GM23248 (cell line): ENCODE measurements at regions not wholly inside any gene's neighbourhood (a gene's known extent, or its start where the extent isn't known, plus 50 kb on each side); places are given as distances from the start of the nearest gene placed in this dataset.
"Not testable (repeated sequence)": the region's sequence is repeated elsewhere in the genome, so short reads cannot be mapped to it uniquely, and the experiment has no call there.

Source experiments
- DNase-seq: peaks from one replicate; pipeline ENCODE4 v3.0.0-alpha.2; 2015
- H2AFZ ChIP-seq: fragments of 200-600 bp; sonication (generic); 2 replicates; pipeline ENCODE4 v1.6.1; 2016; ENCODE audit warnings: antibody characterized with exemption
- H3F3A ChIP-seq: fragments of 200-600 bp; sonication (generic); 2 replicates; pipeline ENCODE4 v1.6.1; 2016; ENCODE audit warnings: mild to moderate bottlenecking, antibody characterized with exemption, mixed run types; ENCODE audit not compliant: insufficient read depth
- H3K27ac ChIP-seq: fragments of 200-600 bp; sonication (generic); 2 replicates; pipeline ENCODE4 v1.5.1; 2016; ENCODE audit warnings: mild to moderate bottlenecking
- H3K27me3 ChIP-seq: fragments of 200-600 bp; sonication (generic); replicated peaks from 2 replicates; pipeline ENCODE4 v1.6.1; 2016; ENCODE audit warnings: mild to moderate bottlenecking; ENCODE audit not compliant: insufficient read depth
- H3K36me3 ChIP-seq: fragments of 200-600 bp; sonication (generic); 2 replicates; pipeline ENCODE4 v1.6.1; 2016; ENCODE audit warnings: low read depth, mild to moderate bottlenecking
- H3K4me1 ChIP-seq: fragments of 200-600 bp; sonication (generic); 2 replicates; pipeline ENCODE4 v1.6.1; 2016; ENCODE audit warnings: mild to moderate bottlenecking; ENCODE audit not compliant: insufficient read depth
- H3K4me2 ChIP-seq: fragments of 200-600 bp; sonication (generic); one replicate; pipeline ENCODE4 v1.6.1; 2016; ENCODE audit warnings: mild to moderate bottlenecking; ENCODE audit not compliant: unreplicated experiment
- H3K4me3 ChIP-seq: fragments of 200-600 bp; sonication (generic); 2 replicates; pipeline ENCODE4 v1.5.1; 2016; ENCODE audit warnings: mild to moderate bottlenecking
- H3K79me2 ChIP-seq: fragments of 200-600 bp; sonication (generic); 2 replicates; pipeline ENCODE4 v1.6.1; 2016; ENCODE audit warnings: mild to moderate bottlenecking; ENCODE audit not compliant: insufficient read depth
- H3K9ac ChIP-seq: fragments of 200-600 bp; sonication (generic); 2 replicates; pipeline ENCODE4 v1.6.1; 2016; ENCODE audit warnings: mild to moderate bottlenecking
- H3K9me2 ChIP-seq: fragments of 200-600 bp; sonication (generic); 2 replicates; pipeline ENCODE4 v1.6.1; 2016; ENCODE audit warnings: mixed run types, mild to moderate bottlenecking, moderate library complexity; ENCODE audit not compliant: insufficient read depth
- H3K9me3 ChIP-seq: fragments of 200-600 bp; sonication (generic); one replicate; pipeline ENCODE4 v1.6.1; 2017; ENCODE audit warnings: low read depth
- H4K20me1 ChIP-seq: fragments of 200-600 bp; sonication (generic); 2 replicates; pipeline ENCODE4 v1.6.0; 2016; ENCODE audit not compliant: insufficient read depth
- EZH2 ChIP-seq: fragments of 200-600 bp; sonication (generic); IDR thresholded peaks from 2 replicates; pipeline ENCODE4 v1.6.1; 2018; ENCODE audit warnings: antibody characterized with exemption, mild to moderate bottlenecking; ENCODE audit not compliant: insufficient read depth, poor library complexity, severe bottlenecking
- EZH2phosphoT487 ChIP-seq: fragments of 200-600 bp; sonication (generic); IDR thresholded peaks from 2 replicates; pipeline ENCODE4 v1.6.1; 2018; ENCODE audit warnings: antibody characterized with exemption, moderate library complexity, mild to moderate bottlenecking, low read depth; ENCODE audit not compliant: insufficient read depth
- WGBS, 2 experiments: methylation state at CpG; one replicate each; pipeline ENCODE4 v1.1.6; 2015 to 2017; ENCODE audit warnings: low lambda C conversion rate in 2 of 2, low coverage in 1 of 2; ENCODE audit errors: missing lambda C conversion rate in 2 of 2; 5-methylcytosine and 5-hydroxymethylcytosine counted together
- in situ Hi-C: fragments of 300-500 bp; cut with MboI; formaldehyde crosslinking; loops from 2 replicates; pipeline ENCODE4 v1.15.0; 2020

- H3K4me3 ChIP-seq = no peak overlapping the region
- no peak overlapping the region for H3K9ac ChIP-seq
- H3K4me2 ChIP-seq = no peak overlapping the region
- TF ChIP-seq EZH2phosphoT487 (no peak), EZH2 (no peak)
- H3K27me3 ChIP-seq = no peaks in the 10 kb centered on the region
- no peak for DNase-seq
- in situ Hi-C loops = no loop called here
- no peaks in the 10 kb centered on the region for H3K9me2 ChIP-seq
- H2AFZ ChIP-seq = no peak overlapping the region
- no peaks in the 10 kb centered on the region for H3F3A ChIP-seq
- WGBS, 2 experiments = 81 to 84% methylated on average over 4 of the region's 4 CpGs
- no peaks in the 10 kb centered on the region for H3K9me3 ChIP-seq
- no peak overlapping the region for H3K27ac ChIP-seq
- no peaks in the 10 kb centered on the region for H4K20me1 ChIP-seq
- no peaks in the 10 kb centered on the region for H3K4me1 ChIP-seq
- no peaks in the 10 kb centered on the region for H3K79me2 ChIP-seq
- H3K36me3 ChIP-seq = no peaks in the 10 kb centered on the region
Measured at GRCh38 chr5:124981901-124982300, 235.5 kb upstream of the ZNF608 start.

- DNase-seq = no peak
- Histone ChIP-seq H3K4me1 (no peaks in the 10 kb centered on the region), H3K27ac (no peak overlapping the region), H3F3A (no peaks in the 10 kb centered on the region), H3K9ac (no peak overlapping the region), H3K27me3 (no peaks in the 10 kb centered on the region), H4K20me1 (no peaks in the 10 kb centered on the region), H3K9me3 (no peaks in the 10 kb centered on the region), H2AFZ (no peak overlapping the region), H3K79me2 (no peaks in the 10 kb centered on the region), H3K4me3 (no peak overlapping the region), H3K4me2 (no peak overlapping the region), H3K36me3 (no peaks in the 10 kb centered on the region), H3K9me2 (no peaks in the 10 kb centered on the region)
- no peak for TF ChIP-seq EZH2
- TF ChIP-seq EZH2phosphoT487 = no peak
- WGBS, 2 experiments = 67 to 77% methylated on average over 3 of the region's 3 CpGs
- in situ Hi-C loops = no loop called here
Measured at GRCh38 chr5:124986170-124986569, 239.7 kb upstream of the ZNF608 start.

GRCh38 chr5:124986667-124987066, 240.2 kb upstream of the ZNF608 start:
- no peak overlapping the region for H3K4me3 ChIP-seq
- H4K20me1 ChIP-seq = no peaks in the 10 kb centered on the region
- H3K27ac ChIP-seq = no peak overlapping the region
- no peaks in the 10 kb centered on the region for H3K27me3 ChIP-seq
- no peaks in the 10 kb centered on the region for H3K36me3 ChIP-seq
- H3K9me2 ChIP-seq = no peaks in the 10 kb centered on the region
- H3F3A ChIP-seq = no peaks in the 10 kb centered on the region
- WGBS, 2 experiments = 72 to 77% methylated on average over 3 of the region's 3 CpGs
- H2AFZ ChIP-seq = no peak overlapping the region
- in situ Hi-C loops = no loop called here
- H3K4me1 ChIP-seq = no peaks in the 10 kb centered on the region
- no peak overlapping the region for H3K4me2 ChIP-seq
- H3K79me2 ChIP-seq = no peaks in the 10 kb centered on the region
- TF ChIP-seq EZH2phosphoT487 (no peak), EZH2 (no peak)
- no peaks in the 10 kb centered on the region for H3K9me3 ChIP-seq
- no peak overlapping the region for H3K9ac ChIP-seq
- no peak for DNase-seq

DNA sequence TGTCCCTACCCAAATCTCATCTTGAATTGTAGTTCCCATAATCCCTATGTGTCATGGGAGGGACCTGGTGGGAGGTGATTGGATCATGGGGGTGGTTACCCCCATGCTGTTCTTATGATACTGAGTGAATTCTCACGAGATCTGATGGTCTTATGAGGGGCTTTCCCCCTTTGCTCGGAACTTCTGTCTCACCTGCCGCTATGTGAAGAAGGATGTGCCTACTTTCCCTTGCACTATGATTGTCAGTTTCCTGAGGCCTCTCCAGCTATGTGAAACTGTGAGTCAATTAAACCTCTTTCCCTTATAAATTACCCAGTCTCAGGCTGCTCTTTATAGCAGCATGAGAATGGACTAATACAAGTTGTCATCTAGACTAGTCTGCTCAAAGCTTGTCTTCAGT, 241.3 kb upstream of the ZNF608 start:
- H3K4me2 ChIP-seq, H3K4me3 ChIP-seq, H3K27me3 ChIP-seq, H3K27ac ChIP-seq, H3K9ac ChIP-seq, DNase-seq, H3K4me1 ChIP-seq, in situ Hi-C loops, H4K20me1 ChIP-seq, H2AFZ ChIP-seq, H3K36me3 ChIP-seq, H3F3A ChIP-seq, H3K79me2 ChIP-seq, H3K9me2 ChIP-seq, H3K9me3 ChIP-seq: not testable (repeated sequence)
- 74 to 81% methylated on average over 3 of the region's 3 CpGs for WGBS, 2 experiments

DNA sequence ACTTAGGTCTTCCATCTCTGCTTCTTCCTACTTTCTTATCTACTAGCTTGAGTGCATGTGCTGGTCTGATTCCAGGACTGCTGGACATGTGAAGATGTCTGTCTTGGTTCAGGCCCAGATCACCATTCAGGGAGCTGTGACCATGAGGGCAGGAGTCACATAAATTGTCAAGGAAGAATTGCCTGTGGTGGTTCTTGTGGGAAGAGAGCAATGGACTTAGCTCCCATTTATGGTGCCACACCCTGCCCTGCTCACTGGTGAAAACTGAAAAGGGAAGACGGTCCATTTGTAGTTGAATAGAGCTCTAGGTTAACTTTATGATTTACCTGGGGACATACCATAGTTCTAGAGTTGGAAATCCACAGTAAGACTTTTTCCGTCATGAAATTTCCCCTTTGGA, 244.3 kb upstream of the ZNF608 start:
- H3K9me3 ChIP-seq = no peaks in the 10 kb centered on the region
- H2AFZ ChIP-seq = no peak overlapping the region
- TF ChIP-seq EZH2phosphoT487 = no peak
- TF ChIP-seq EZH2 = no peak
- no peaks in the 10 kb centered on the region for H4K20me1 ChIP-seq
- no peak overlapping the region for H3K27ac ChIP-seq
- H3F3A ChIP-seq = no peaks in the 10 kb centered on the region
- H3K4me2 ChIP-seq = no peak overlapping the region
- 79 to 80% methylated on average over 2 of the region's 2 CpGs for WGBS, 2 experiments
- no peaks in the 10 kb centered on the region for H3K4me1 ChIP-seq
- H3K27me3 ChIP-seq = no peaks in the 10 kb centered on the region
- no peak overlapping the region for H3K4me3 ChIP-seq
- H3K9me2 ChIP-seq = no peaks in the 10 kb centered on the region
- H3K36me3 ChIP-seq = no peaks in the 10 kb centered on the region
- no peak overlapping the region for H3K9ac ChIP-seq
- no peak for DNase-seq
- in situ Hi-C loops = no loop called here
- H3K79me2 ChIP-seq = no peaks in the 10 kb centered on the region
